ENCODE measurements at regions not wholly inside any gene's neighbourhood (a gene's known extent, or its start where the extent isn't known, plus 50 kb on each side); places are given as distances from the start of the nearest gene placed in this dataset.
A peak's percentile ranks its signal among the peaks of the same experiment; 100 is the strongest.

DNA sequence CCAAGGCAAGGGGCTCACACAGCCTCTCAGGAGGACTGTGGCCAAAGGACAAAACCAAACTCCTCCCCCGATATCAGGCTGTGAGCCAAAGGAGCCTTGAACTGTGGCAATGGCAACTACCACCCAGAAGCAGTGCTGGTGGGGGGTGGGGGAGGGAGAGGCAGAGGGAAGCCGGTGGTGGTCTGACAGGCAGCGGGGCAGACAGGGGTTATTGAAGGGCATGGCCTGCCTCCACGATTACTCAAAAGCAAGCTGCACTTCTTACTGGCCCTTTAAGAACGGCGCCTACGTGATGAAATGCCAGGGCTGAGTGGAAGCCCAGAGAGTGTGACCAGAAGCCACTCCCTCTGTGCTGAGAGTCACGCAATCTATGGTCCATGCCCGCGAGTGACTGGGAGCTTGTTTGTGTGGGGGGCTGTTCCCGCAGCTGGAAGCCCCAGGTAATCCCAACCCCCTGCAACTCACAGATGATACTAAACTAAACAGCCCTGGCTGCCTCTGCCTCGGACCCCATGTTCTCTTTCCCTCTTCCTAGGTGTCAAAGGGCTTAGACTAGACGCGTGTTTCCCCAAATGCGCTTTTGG, 128.2 kb upstream of the CXCR4 start (continued):
- no peak for TF ChIP-seq EGR1 (IDR thresholded peaks at IDR 0.05; ENCODE audit: borderline replicate concordance in 1 of 2, low read depth in 2 of 2, low read length in 2 of 2)
- peak; percentile 34 for TF ChIP-seq SMAD1 (IDR thresholded peaks at IDR 0.05; ENCODE audit: low read depth, partially characterized antibody)
- TF ChIP-seq NR2C2 (IDR thresholded peaks at IDR 0.05; ENCODE audit: borderline replicate concordance, control insufficient read depth, insufficient read length, low read depth): no peak
- peak; percentile 38; the same call in 1 of the 2 replicates for TF ChIP-seq BACH1 (IDR thresholded peaks at IDR 0.05; ENCODE audit: borderline replicate concordance)
- TF ChIP-seq, protein P1, sequence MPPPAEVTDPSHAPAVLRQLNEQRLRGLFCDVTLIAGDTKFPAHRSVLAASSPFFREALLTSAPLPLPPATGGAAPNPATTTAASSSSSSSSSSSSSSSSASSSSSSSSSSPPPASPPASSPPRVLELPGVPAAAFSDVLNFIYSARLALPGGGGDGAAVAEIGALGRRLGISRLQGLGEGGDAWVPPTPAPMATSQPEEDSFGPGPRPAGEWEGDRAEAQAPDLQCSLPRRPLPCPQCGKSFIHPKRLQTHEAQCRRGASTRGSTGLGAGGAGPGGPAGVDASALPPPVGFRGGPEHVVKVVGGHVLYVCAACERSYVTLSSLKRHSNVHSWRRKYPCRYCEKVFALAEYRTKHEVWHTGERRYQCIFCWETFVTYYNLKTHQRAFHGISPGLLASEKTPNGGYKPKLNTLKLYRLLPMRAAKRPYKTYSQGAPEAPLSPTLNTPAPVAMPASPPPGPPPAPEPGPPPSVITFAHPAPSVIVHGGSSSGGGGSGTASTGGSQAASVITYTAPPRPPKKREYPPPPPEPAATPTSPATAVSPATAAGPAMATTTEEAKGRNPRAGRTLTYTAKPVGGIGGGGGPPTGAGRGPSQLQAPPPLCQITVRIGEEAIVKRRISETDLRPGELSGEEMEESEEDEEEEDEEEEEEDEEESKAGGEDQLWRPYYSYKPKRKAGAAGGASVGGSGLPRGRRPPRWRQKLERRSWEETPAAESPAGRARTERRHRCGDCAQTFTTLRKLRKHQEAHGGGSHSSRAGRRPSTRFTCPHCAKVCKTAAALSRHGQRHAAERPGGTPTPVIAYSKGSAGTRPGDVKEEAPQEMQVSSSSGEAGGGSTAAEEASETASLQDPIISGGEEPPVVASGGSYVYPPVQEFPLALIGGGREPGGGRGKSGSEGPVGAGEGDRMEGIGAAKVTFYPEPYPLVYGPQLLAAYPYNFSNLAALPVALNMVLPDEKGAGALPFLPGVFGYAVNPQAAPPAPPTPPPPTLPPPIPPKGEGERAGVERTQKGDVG (CRISPR knock-in tag; IDR thresholded peaks at IDR 0.05): 0 out of 2 replicates have a peak, but pooled peaks have one; percentile 37
- no peak for TF ChIP-seq EZH2 (IDR thresholded peaks at IDR 0.05; ENCODE audit: borderline replicate concordance, control insufficient read depth, low read depth, low read length)
- no peak for TF ChIP-seq ESRRA (IDR thresholded peaks at IDR 0.05; ENCODE audit: low read length)
- TF ChIP-seq SP1 (IDR thresholded peaks at IDR 0.05; ENCODE audit: low read depth, low read length): no peak
- no peak for TF ChIP-seq IRF4 (IDR thresholded peaks at IDR 0.05; ENCODE audit: low read depth, low read length)
- TF ChIP-seq, protein P2, sequence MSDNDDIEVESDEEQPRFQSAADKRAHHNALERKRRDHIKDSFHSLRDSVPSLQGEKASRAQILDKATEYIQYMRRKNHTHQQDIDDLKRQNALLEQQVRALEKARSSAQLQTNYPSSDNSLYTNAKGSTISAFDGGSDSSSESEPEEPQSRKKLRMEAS (IDR thresholded peaks at IDR 0.05; ENCODE audit: low read depth, low read length): peak; percentile 11; the same call in 1 of the 2 replicates
- no peak for TF ChIP-seq SRF (IDR thresholded peaks at IDR 0.05; ENCODE audit: low read depth in 2 of 2, low read length in 2 of 2)
- no peak for TF ChIP-seq ATF3 (IDR thresholded peaks at IDR 0.05; ENCODE audit: borderline replicate concordance, extremely low read depth, low read depth, low read length)
- TF ChIP-seq MTA2 (IDR thresholded peaks at IDR 0.05; ENCODE audit: low read depth): peak; percentile 85
- TF ChIP-seq, protein P3, sequence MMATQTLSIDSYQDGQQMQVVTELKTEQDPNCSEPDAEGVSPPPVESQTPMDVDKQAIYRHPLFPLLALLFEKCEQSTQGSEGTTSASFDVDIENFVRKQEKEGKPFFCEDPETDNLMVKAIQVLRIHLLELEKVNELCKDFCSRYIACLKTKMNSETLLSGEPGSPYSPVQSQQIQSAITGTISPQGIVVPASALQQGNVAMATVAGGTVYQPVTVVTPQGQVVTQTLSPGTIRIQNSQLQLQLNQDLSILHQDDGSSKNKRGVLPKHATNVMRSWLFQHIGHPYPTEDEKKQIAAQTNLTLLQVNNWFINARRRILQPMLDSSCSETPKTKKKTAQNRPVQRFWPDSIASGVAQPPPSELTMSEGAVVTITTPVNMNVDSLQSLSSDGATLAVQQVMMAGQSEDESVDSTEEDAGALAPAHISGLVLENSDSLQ (IDR thresholded peaks at IDR 0.05): peak; percentile 83
- TF ChIP-seq SUZ12 (IDR thresholded peaks at IDR 0.05; ENCODE audit: unreplicated experiment): no peak
- peak; percentile 76 for TF ChIP-seq GATAD2B (conservative IDR thresholded peaks at IDR 0.05; ENCODE audit: low read depth)
- 0 out of 2 replicates have a peak, but pooled peaks have one; percentile 3 for TF ChIP-seq ZNF24 (IDR thresholded peaks at IDR 0.05)
- TF ChIP-seq CREM (IDR thresholded peaks at IDR 0.05; ENCODE audit: low read depth): no peak
- no peak for TF ChIP-seq IRF3 (IDR thresholded peaks at IDR 0.05)

All from GM12878 (cell line).